ENCODE measurements at regions not wholly inside any gene's neighbourhood (a gene's known extent, or its start where the extent isn't known, plus 50 kb on each side); places are given as distances from the start of the nearest gene placed in this dataset.

GRCh38 chr12:46517579-46517962 lies 145.0 kb upstream of the SLC38A2 start:
- dilution Hi-C loops (cut with MboI; ENCODE audit: extremely low pct_ligation_motif_present, low sequenced_read_pairs) = no loop called here
- H3K79me2 ChIP-seq (ENCODE audit: control insufficient read depth, insufficient read depth, low read length) = no peaks in the 10 kb centered on the region
- DNase-seq (ENCODE audit: low read depth, low spot score) (no peak), FAIRE-seq (no peak)
- no peaks in the 10 kb centered on the region for H4K20me1 ChIP-seq (ENCODE audit: control insufficient read depth, extremely low read depth, insufficient read depth, low read length)
- no peaks in the 10 kb centered on the region for H3K27me3 ChIP-seq (ENCODE audit: control insufficient read depth, extremely low read depth, insufficient read depth, low read length)
- no peaks in the 10 kb centered on the region for H3K36me3 ChIP-seq (ENCODE audit: control insufficient read depth in 2 of 2, extremely low read depth in 1 of 2, insufficient read depth in 2 of 2, low read length in 2 of 2)
- H2AFZ ChIP-seq (ENCODE audit: control insufficient read depth, low read length) = no peak overlapping the region
- H3K4me2 ChIP-seq (ENCODE audit: control insufficient read depth, extremely low read depth, insufficient read depth, low read depth, low read length) = peak overlapping the region; percentile 29
- H3K27ac ChIP-seq (ENCODE audit: control insufficient read depth, insufficient read depth, low read length) = no peak overlapping the region
- H3K4me1 ChIP-seq (ENCODE audit: control insufficient read depth, extremely low read depth, insufficient read depth, low read length) = peaks cover 41% of the 10 kb centered on the region
- H3K9me3 ChIP-seq (ENCODE audit: control insufficient read depth, low read depth, low read length) = no peaks in the 10 kb centered on the region
- H3K9ac ChIP-seq (ENCODE audit: control insufficient read depth, extremely low read depth, insufficient read depth, low read length) = no peak overlapping the region
- no peak overlapping the region for H3K4me3 ChIP-seq (ENCODE audit: control insufficient read depth in 2 of 3, extremely low read depth in 1 of 3, insufficient read depth in 2 of 3, low read depth in 1 of 3, low read length in 3 of 3)
- TF ChIP-seq, protein P1, sequence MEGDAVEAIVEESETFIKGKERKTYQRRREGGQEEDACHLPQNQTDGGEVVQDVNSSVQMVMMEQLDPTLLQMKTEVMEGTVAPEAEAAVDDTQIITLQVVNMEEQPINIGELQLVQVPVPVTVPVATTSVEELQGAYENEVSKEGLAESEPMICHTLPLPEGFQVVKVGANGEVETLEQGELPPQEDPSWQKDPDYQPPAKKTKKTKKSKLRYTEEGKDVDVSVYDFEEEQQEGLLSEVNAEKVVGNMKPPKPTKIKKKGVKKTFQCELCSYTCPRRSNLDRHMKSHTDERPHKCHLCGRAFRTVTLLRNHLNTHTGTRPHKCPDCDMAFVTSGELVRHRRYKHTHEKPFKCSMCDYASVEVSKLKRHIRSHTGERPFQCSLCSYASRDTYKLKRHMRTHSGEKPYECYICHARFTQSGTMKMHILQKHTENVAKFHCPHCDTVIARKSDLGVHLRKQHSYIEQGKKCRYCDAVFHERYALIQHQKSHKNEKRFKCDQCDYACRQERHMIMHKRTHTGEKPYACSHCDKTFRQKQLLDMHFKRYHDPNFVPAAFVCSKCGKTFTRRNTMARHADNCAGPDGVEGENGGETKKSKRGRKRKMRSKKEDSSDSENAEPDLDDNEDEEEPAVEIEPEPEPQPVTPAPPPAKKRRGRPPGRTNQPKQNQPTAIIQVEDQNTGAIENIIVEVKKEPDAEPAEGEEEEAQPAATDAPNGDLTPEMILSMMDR (optimal IDR thresholded peaks at IDR 0.05 in 1 of 3, IDR thresholded peaks at IDR 0.05 in 1 of 3, conservative IDR thresholded peaks at IDR 0.05 in 1 of 3; ENCODE audit: extremely low read depth in 1 of 3, insufficient read depth in 2 of 3, low read length in 3 of 3) = peak in 1 of 3 experiments; percentile 15
- TF ChIP-seq EZH2 (IDR thresholded peaks at IDR 0.05; ENCODE audit: low read length) = no peak
- H3K9me1 ChIP-seq (ENCODE audit: control insufficient read depth, extremely low read depth, insufficient read depth, low read length) = no peaks in the 10 kb centered on the region

GRCh38 chr12:46516933-46517578 lies 144.5 kb upstream of the SLC38A2 start:
- FAIRE-seq (no peak), DNase-seq (ENCODE audit: low read depth, low spot score) (no peak)
- Histone ChIP-seq H2AFZ (ENCODE audit: control insufficient read depth, low read length) (peak overlapping the region; percentile 81), H3K27me3 (ENCODE audit: control insufficient read depth, extremely low read depth, insufficient read depth, low read length) (no peaks in the 10 kb centered on the region), H3K27ac (ENCODE audit: control insufficient read depth, insufficient read depth, low read length) (no peak overlapping the region), H3K79me2 (ENCODE audit: control insufficient read depth, insufficient read depth, low read length) (no peaks in the 10 kb centered on the region), H3K4me2 (ENCODE audit: control insufficient read depth, extremely low read depth, insufficient read depth, low read depth, low read length) (peak overlapping the region; percentile 29), H3K9ac (ENCODE audit: control insufficient read depth, extremely low read depth, insufficient read depth, low read length) (no peak overlapping the region), H3K9me3 (ENCODE audit: control insufficient read depth, low read depth, low read length) (no peaks in the 10 kb centered on the region), H3K4me3 (ENCODE audit: control insufficient read depth in 2 of 3, extremely low read depth in 1 of 3, insufficient read depth in 2 of 3, low read depth in 1 of 3, low read length in 3 of 3) (peak overlapping the region in 1 of 3 experiments; percentile 13), H4K20me1 (ENCODE audit: control insufficient read depth, extremely low read depth, insufficient read depth, low read length) (no peaks in the 10 kb centered on the region), H3K4me1 (ENCODE audit: control insufficient read depth, extremely low read depth, insufficient read depth, low read length) (peaks cover 37% of the 10 kb centered on the region), H3K36me3 (ENCODE audit: control insufficient read depth in 2 of 2, extremely low read depth in 1 of 2, insufficient read depth in 2 of 2, low read length in 2 of 2) (no peaks in the 10 kb centered on the region), H3K9me1 (ENCODE audit: control insufficient read depth, extremely low read depth, insufficient read depth, low read length) (no peaks in the 10 kb centered on the region)
- dilution Hi-C loops (cut with MboI; ENCODE audit: extremely low pct_ligation_motif_present, low sequenced_read_pairs) = no loop called here
- no peak for TF ChIP-seq EZH2 (IDR thresholded peaks at IDR 0.05; ENCODE audit: low read length)
- TF ChIP-seq, protein P1 (optimal IDR thresholded peaks at IDR 0.05 in 1 of 3, IDR thresholded peaks at IDR 0.05 in 1 of 3, conservative IDR thresholded peaks at IDR 0.05 in 1 of 3; ENCODE audit: extremely low read depth in 1 of 3, insufficient read depth in 2 of 3, low read length in 3 of 3) = no peak

Data from keratinocyte (primary cell).